ENCODE measurements at regions not wholly inside any gene's neighbourhood (a gene's known extent, or its start where the extent isn't known, plus 50 kb on each side); places are given as distances from the start of the nearest gene placed in this dataset.
"Not testable (repeated sequence)": the region's sequence is repeated elsewhere in the genome, so short reads cannot be mapped to it uniquely, and the experiment has no call there.

DNA sequence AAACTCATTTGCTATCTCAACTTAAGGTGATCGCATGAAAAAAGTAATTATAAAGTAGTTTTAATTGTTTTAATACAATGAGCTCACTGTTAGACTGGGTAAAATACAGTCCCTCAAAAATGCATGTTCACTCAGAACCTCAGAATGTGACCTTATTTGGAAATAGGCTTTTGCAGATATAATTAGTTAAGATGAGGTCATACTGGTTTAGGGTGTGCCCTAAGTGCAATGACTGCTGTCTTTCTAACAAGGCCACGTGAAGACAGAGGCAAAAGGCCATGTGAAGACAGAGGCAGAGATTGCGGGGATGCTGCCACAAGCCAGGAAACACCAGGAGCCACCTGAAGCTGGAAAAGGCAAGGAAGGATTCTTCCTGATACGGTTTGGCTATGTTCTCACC is 262.1 kb downstream of the NKX6-1 start:
- peak in 1 of 2 experiments; percentile 7 for DNase-seq
- no peak overlapping the region for H3K4me3 ChIP-seq
- no peak overlapping the region for H3K27ac ChIP-seq
- H3K36me3 ChIP-seq = no peaks in the 10 kb centered on the region
- H3K4me1 ChIP-seq = no peaks in the 10 kb centered on the region
- H3K9me3 ChIP-seq (replicated peaks) = no peaks in the 10 kb centered on the region
- H3K27me3 ChIP-seq = no peaks in the 10 kb centered on the region

GRCh38 chr4:84235126-84235944 is 263.8 kb downstream of the NKX6-1 start:
- no peak for DNase-seq
- no peaks in the 10 kb centered on the region for H3K9me3 ChIP-seq (replicated peaks)
- no peaks in the 10 kb centered on the region for H3K36me3 ChIP-seq
- H3K4me1 ChIP-seq = no peaks in the 10 kb centered on the region
- H3K27ac ChIP-seq = no peak overlapping the region
- H3K4me3 ChIP-seq = no peak overlapping the region
- no peaks in the 10 kb centered on the region for H3K27me3 ChIP-seq

GRCh38 chr4:84232309-84233095 is 266.6 kb downstream of the NKX6-1 start:
- Histone ChIP-seq H3K36me3 (no peaks in the 10 kb centered on the region), H3K9me3 (replicated peaks) (no peaks in the 10 kb centered on the region), H3K4me1 (no peaks in the 10 kb centered on the region), H3K4me3 (no peak overlapping the region), H3K27ac (no peak overlapping the region), H3K27me3 (no peaks in the 10 kb centered on the region)
- no peak for DNase-seq

DNA sequence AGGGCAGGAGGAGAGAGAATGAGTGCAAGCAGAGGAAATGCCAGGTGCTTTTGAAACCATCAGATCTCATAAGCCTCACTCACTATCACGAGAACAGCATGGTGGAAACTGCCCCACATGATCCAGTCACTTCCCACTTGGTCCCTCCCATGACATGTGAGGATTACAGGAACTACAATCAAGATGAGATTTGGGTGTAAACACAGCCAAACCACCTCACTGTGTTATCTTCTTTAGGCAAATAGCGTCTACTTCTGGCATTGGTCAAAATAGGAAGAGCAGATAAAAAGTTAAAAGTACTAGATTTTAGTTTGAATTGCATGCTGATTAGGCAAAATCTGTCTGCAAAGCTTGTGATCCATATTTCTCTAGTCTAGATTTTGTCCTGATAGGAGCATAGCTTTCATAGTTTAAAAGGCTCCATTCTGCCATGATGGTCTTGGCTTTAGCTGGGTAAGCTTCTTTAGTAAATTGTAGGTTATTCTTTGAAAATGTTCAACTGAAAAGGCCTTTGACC is 267.5 kb downstream of the NKX6-1 start:
- Histone ChIP-seq H3K27me3 (no peaks in the 10 kb centered on the region), H3K4me1 (no peaks in the 10 kb centered on the region), H3K9me3 (replicated peaks) (no peaks in the 10 kb centered on the region), H3K27ac (no peak overlapping the region), H3K36me3 (no peaks in the 10 kb centered on the region), H3K4me3 (no peak overlapping the region)
- no peak for DNase-seq

DNA sequence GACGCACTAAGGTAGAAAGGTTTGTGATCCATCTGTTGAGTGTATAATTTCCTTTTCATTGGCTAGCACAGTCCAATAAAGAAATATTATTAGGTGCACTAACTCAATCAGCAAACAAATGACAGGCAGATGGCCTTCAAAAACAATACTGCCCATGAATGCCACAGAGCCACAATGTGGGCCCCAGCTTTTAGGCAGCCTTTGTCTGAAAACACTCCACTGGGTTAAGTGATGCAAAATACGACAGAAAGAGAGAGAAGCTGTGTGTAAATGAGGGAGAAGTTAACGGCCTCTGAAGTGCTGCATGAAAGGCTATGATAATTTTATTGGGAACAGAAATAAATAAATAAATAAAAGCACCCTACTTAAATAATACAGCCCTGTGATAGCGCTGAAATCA is 274.6 kb downstream of the NKX6-1 start:
- Histone ChIP-seq H3K4me1 (no peaks in the 10 kb centered on the region), H3K27ac (no peak overlapping the region), H3K9me3 (replicated peaks) (no peaks in the 10 kb centered on the region), H3K4me3 (no peak overlapping the region), H3K27me3 (no peaks in the 10 kb centered on the region), H3K36me3 (no peaks in the 10 kb centered on the region; the same call in 1 of the 2 replicates)
- no peak for DNase-seq

GRCh38 chr4:84221704-84222103 is 277.4 kb downstream of the NKX6-1 start:
- H3K27me3 ChIP-seq = no peaks in the 10 kb centered on the region
- H3K9me3 ChIP-seq (replicated peaks) = no peaks in the 10 kb centered on the region
- no peak overlapping the region for H3K4me3 ChIP-seq
- H3K4me1 ChIP-seq = no peaks in the 10 kb centered on the region
- DNase-seq = no peak
- no peak overlapping the region for H3K27ac ChIP-seq
- no peaks in the 10 kb centered on the region; the same call in 1 of the 2 replicates for H3K36me3 ChIP-seq

DNA sequence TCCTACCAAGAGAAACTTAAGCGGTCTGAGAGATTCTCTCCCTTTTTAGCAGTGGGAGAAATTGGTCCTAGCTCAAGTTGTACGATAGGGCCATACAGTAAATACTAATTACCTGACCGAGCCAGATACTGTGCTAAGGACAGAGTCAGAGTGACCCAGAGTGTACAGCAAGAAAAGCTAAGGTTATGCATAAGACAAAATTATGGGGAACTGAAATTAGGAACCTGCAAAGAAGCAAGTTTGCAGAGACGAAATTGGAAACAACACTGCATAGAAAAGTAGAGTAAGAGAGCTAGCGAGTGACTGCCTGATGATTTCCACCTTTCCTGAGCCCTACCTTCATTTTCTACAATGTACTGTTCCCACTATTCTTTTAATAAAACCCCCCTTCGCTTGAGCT is 278.1 kb downstream of the NKX6-1 start:
- Histone ChIP-seq H3K27me3 (no peaks in the 10 kb centered on the region), H3K36me3 (no peaks in the 10 kb centered on the region; the same call in 1 of the 2 replicates), H3K9me3 (replicated peaks) (no peaks in the 10 kb centered on the region), H3K4me1 (no peaks in the 10 kb centered on the region), H3K27ac (no peak overlapping the region), H3K4me3 (no peak overlapping the region)
- DNase-seq = no peak

DNA sequence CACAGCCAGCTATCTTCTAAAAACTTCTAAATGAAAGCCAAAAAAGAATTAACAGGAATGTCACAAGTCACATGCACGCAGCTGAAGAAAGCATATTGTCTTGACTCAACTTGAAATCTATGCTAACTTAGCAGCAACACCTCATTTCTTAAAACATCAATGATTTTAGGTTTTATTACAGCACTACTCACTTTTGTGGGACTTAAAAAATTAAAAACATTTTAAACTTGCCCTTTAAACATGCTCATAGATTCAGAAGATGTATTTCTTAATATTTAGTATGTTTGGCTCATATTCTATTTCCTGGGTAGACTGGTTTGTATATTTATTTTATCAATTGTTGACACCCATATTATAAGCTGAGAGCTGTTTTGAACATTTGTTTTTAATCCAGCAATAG is 279.4 kb downstream of the NKX6-1 start:
- Histone ChIP-seq H3K9me3 (replicated peaks) (no peaks in the 10 kb centered on the region), H3K27me3 (no peaks in the 10 kb centered on the region), H3K27ac (no peak overlapping the region), H3K4me3 (no peak overlapping the region), H3K36me3 (no peaks in the 10 kb centered on the region; the same call in 1 of the 2 replicates), H3K4me1 (no peaks in the 10 kb centered on the region)
- DNase-seq = no peak

GRCh38 chr4:84218031-84218430 is 281.1 kb downstream of the NKX6-1 start:
- peak; percentile 60 to 76 for DNase-seq
- H3K4me1 ChIP-seq = no peaks in the 10 kb centered on the region
- H3K4me3 ChIP-seq = peak overlapping the region; percentile 23
- no peaks in the 10 kb centered on the region for H3K27me3 ChIP-seq
- H3K27ac ChIP-seq = peak overlapping the region; percentile 15; the same call in 1 of the 2 replicates
- H3K36me3 ChIP-seq = no peaks in the 10 kb centered on the region
- H3K9me3 ChIP-seq (replicated peaks) = no peaks in the 10 kb centered on the region

GRCh38 chr4:84215217-84215616 is 283.9 kb downstream of the NKX6-1 start:
- no peaks in the 10 kb centered on the region for H3K36me3 ChIP-seq
- H3K4me1 ChIP-seq = no peaks in the 10 kb centered on the region
- H3K9me3 ChIP-seq (replicated peaks) = no peaks in the 10 kb centered on the region
- no peak overlapping the region for H3K27ac ChIP-seq
- H3K4me3 ChIP-seq = no peak overlapping the region
- no peak for DNase-seq
- H3K27me3 ChIP-seq = no peaks in the 10 kb centered on the region

GRCh38 chr4:84206226-84206625 is 292.9 kb downstream of the NKX6-1 start:
- H3K4me1 ChIP-seq; H3K4me3 ChIP-seq; H3K9me3 ChIP-seq (replicated peaks); H3K27me3 ChIP-seq; H3K36me3 ChIP-seq; H3K27ac ChIP-seq; DNase-seq: not testable (repeated sequence)

DNA sequence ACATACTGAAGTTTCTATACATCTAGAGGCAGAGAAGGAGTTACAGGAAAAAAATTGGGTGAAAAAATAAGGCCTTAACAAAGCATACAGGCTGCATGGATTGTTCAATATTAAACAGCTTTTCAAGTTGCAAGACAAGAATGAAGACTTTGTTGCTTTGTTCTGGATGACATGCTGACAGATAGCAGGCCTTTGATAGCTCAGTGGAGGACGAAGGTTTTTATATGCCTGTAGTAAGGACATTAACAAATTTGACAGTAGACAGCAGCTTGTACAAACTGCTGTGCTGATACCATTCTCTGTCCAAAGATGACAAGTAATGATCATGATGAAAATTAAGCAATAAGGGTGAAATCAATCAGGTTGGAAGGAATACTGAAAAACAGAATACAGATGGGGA is 309.9 kb downstream of the NKX6-1 start:
- Histone ChIP-seq H3K4me1 (no peaks in the 10 kb centered on the region), H3K4me3 (no peak overlapping the region), H3K36me3 (no peaks in the 10 kb centered on the region), H3K27ac (no peak overlapping the region), H3K27me3 (no peaks in the 10 kb centered on the region), H3K9me3 (replicated peaks) (no peaks in the 10 kb centered on the region)
- DNase-seq = no peak

GRCh38 chr4:84179409-84179808 is 319.7 kb downstream of the NKX6-1 start:
- Histone ChIP-seq H3K27ac (no peak overlapping the region), H3K4me1 (no peaks in the 10 kb centered on the region), H3K9me3 (replicated peaks) (no peaks in the 10 kb centered on the region), H3K27me3 (no peaks in the 10 kb centered on the region), H3K4me3 (no peak overlapping the region), H3K36me3 (no peaks in the 10 kb centered on the region)
- DNase-seq = no peak

DNA sequence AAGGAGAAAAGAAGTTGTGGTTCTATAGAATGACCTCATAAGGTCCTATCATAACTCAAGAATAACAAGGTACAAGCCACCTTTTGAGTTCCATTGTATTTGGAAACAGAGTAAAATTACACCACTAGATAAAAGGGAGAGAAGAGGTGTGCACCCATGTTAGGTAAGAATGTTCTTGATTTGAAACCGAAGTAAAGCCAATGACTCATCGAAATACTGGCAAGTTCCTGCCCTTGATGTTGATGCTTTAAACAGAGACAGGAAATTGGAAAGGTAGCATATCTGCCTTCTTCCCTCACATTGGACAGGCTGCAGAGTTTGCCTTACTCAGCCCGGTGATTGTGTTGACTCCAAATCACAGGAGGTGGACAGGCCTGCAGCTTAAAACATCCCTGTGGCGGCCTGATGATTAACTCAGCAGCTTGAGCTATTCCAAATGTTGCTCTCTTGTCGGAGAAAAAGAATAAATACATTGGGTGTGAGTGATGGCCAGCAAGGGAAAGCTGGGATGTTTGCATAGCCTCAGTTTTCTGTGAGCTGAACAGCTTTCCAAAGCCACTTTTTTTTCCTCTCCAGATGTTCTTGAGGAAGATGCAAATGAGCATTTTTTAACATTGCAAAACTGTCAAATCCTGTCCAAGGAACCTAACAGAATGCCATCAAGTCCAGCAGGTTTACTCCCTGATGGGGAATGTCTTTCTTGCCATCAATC is 321.1 kb downstream of the NKX6-1 start:
- Histone ChIP-seq H3K9me3 (replicated peaks) (no peaks in the 10 kb centered on the region), H3K4me3 (no peak overlapping the region), H3K27me3 (no peaks in the 10 kb centered on the region), H3K4me1 (no peaks in the 10 kb centered on the region), H3K36me3 (no peaks in the 10 kb centered on the region), H3K27ac (no peak overlapping the region)
- DNase-seq = no peak

GRCh38 chr4:84176016-84176415 is 323.1 kb downstream of the NKX6-1 start:
- no peak for DNase-seq
- Histone ChIP-seq H3K36me3 (no peaks in the 10 kb centered on the region), H3K27me3 (no peaks in the 10 kb centered on the region), H3K27ac (no peak overlapping the region), H3K9me3 (replicated peaks) (no peaks in the 10 kb centered on the region), H3K4me1 (no peaks in the 10 kb centered on the region), H3K4me3 (no peak overlapping the region)

Measured in SJCRH30 (cell line).